H1 (cell line): ENCODE measurements at regions not wholly inside any gene's neighbourhood (a gene's known extent, or its start where the extent isn't known, plus 50 kb on each side); places are given as distances from the start of the nearest gene placed in this dataset.

Source experiments
- CTCF ChIA-PET: fragments of 300-600 bp; sonication (Branson Sonifier 250); formaldehyde crosslinking; loops from one replicate; lab custom pipeline; 2021; ENCODE audit not compliant: partially characterized antibody; lab: Charles Lee
- POLR2A ChIA-PET: fragments of 300-600 bp; sonication (Branson Sonifier 250); formaldehyde crosslinking; loops from one replicate; lab custom pipeline; 2021; ENCODE audit warnings: inconsistent platforms; ENCODE audit not compliant: partially characterized antibody; lab: Charles Lee
- DNase-seq, 2 experiments: peaks; one replicate each; pipeline versions ENCODE4 v3.0.0 to v3.0.0-alpha.2; 2010 to 2022; ENCODE audit warnings: low spot score in 2 of 2, low read depth in 1 of 2, mixed read lengths in 1 of 2
- FAIRE-seq: peaks from 2 replicates; lab custom pipeline; 2011; peaks lifted over from hg19 to GRCh38; lab: Jason Lieb, UNC
- H2AFZ ChIP-seq: 2 replicates; pipeline ENCODE4 v1.8.1; 2012; ENCODE audit warnings: low read length, inconsistent platforms
- H2AK5ac ChIP-seq: 2 replicates; pipeline ENCODE4 v1.6.1; 2013; ENCODE audit warnings: low read depth, low read length
- H2BK120ac ChIP-seq: replicated peaks from 2 replicates; pipeline ENCODE3; 2013; ENCODE audit warnings: low read depth, low read length, inconsistent platforms
- H2BK12ac ChIP-seq: 2 replicates; pipeline ENCODE4 v1.6.1; 2013; ENCODE audit warnings: low read depth, low read length
- H2BK15ac ChIP-seq: 2 replicates; pipeline ENCODE4 v1.6.1; 2013; ENCODE audit warnings: low read length
- H2BK20ac ChIP-seq: 2 replicates; pipeline ENCODE4 v1.6.1; 2013; ENCODE audit warnings: low read length
- H2BK5ac ChIP-seq: 2 replicates; pipeline ENCODE4 v1.6.1; 2013; ENCODE audit warnings: low read depth, low read length
- H3K14ac ChIP-seq: 2 replicates; pipeline ENCODE4 v1.6.1; 2013; ENCODE audit warnings: inconsistent platforms; ENCODE audit not compliant: insufficient read length
- H3K18ac ChIP-seq: 2 replicates; pipeline ENCODE4 v1.6.1; 2013; ENCODE audit warnings: low read length; ENCODE audit errors: extremely low read depth
- H3K23ac ChIP-seq: 2 replicates; pipeline ENCODE4 v1.6.1; 2013; ENCODE audit warnings: inconsistent platforms; ENCODE audit not compliant: insufficient read length
- H3K23me2 ChIP-seq: 2 replicates; pipeline ENCODE4 v1.6.1; 2013; ENCODE audit warnings: low read depth, low read length
- H3K27ac ChIP-seq: 2 replicates; pipeline ENCODE4 v1.6.1; 2011; ENCODE audit warnings: low read depth, low read length, inconsistent platforms
- H3K27me3 ChIP-seq, 4 experiments: replicated peaks in 1 of 4; 1 replicate in 1 of 4; 2 replicates in 3 of 4; pipeline versions ENCODE4 v1.6.1 to v1.8.1; 2011 to 2013; ENCODE audit warnings: low read length in 3 of 4, mild to moderate bottlenecking in 3 of 4, inconsistent platforms in 2 of 4, mixed read lengths in 2 of 4, moderate library complexity in 1 of 4; ENCODE audit not compliant: control insufficient read depth in 3 of 4, insufficient read depth in 3 of 4; ENCODE audit errors: extremely low read depth in 1 of 4
- H3K36me3 ChIP-seq, 4 experiments: 2 replicates each; pipeline versions ENCODE4 v1.6.1 to v1.8.1; 2011 to 2013; ENCODE audit warnings: mild to moderate bottlenecking in 4 of 4, low read length in 3 of 4, moderate library complexity in 2 of 4, control low read depth in 1 of 4, inconsistent platforms in 1 of 4; ENCODE audit not compliant: insufficient read depth in 4 of 4, control insufficient read depth in 2 of 4
- H3K4ac ChIP-seq: replicated peaks from 2 replicates; pipeline ENCODE3; 2013; ENCODE audit warnings: low read length, low read depth, mixed read lengths, inconsistent platforms; ENCODE audit not compliant: insufficient read length
- H3K4me1 ChIP-seq, 4 experiments: replicated peaks in 1 of 4; 1 replicate in 1 of 4; 2 replicates in 3 of 4; pipeline versions ENCODE4 v1.6.1 to v1.8.1; 2011 to 2013; ENCODE audit warnings: low read length in 3 of 4, inconsistent platforms in 2 of 4, mixed read lengths in 1 of 4; ENCODE audit not compliant: insufficient read depth in 4 of 4, control insufficient read depth in 3 of 4
- H3K4me2 ChIP-seq, 2 experiments: 2 replicates each; pipeline versions ENCODE4 v1.6.1 to v1.8.1; 2011 to 2013; ENCODE audit warnings: low read depth in 2 of 2, low read length in 2 of 2, control low read depth in 1 of 2, inconsistent platforms in 1 of 2, mild to moderate bottlenecking in 1 of 2; ENCODE audit not compliant: insufficient read depth in 1 of 2
- H3K4me3 ChIP-seq, 4 experiments: fragments of 200-600, 300-600 bp in 1 of 4; sonication (generic), shearing (Covaris generic), sonication (Bioruptor Twin) in 1 of 4; 2 replicates each; pipeline versions ENCODE4 v1.5.1 to v1.8.1; 2011 to 2016; ENCODE audit warnings: low read length in 4 of 4, low read depth in 3 of 4, control low read depth in 2 of 4, inconsistent platforms in 2 of 4, mild to moderate bottlenecking in 2 of 4, mixed read lengths in 1 of 4, moderate library complexity in 1 of 4; ENCODE audit not compliant: insufficient read depth in 2 of 4; ENCODE audit errors: extremely low read depth in 1 of 4
- H3K56ac ChIP-seq: replicated peaks from 2 replicates; pipeline ENCODE3; 2013; ENCODE audit warnings: low read depth, mild to moderate bottlenecking, mixed read lengths, low read length, inconsistent platforms; ENCODE audit not compliant: insufficient read length
- H3K79me1 ChIP-seq: 2 replicates; pipeline ENCODE4 v1.6.1; 2013; ENCODE audit warnings: low read depth, low read length, control low read depth
- H3K79me2 ChIP-seq, 2 experiments: 2 replicates each; pipeline versions ENCODE4 v1.6.1 to v1.8.1; 2012 to 2013; ENCODE audit warnings: low read length in 2 of 2, mild to moderate bottlenecking in 2 of 2, inconsistent platforms in 1 of 2; ENCODE audit not compliant: insufficient read depth in 2 of 2, control insufficient read depth in 1 of 2
- H3K9ac ChIP-seq, 4 experiments: replicated peaks in 1 of 4; 1 replicate in 1 of 4; 2 replicates in 3 of 4; pipeline versions ENCODE4 v1.6.1 to v1.8.1; 2011 to 2013; ENCODE audit warnings: low read depth in 3 of 4, low read length in 3 of 4, control low read depth in 2 of 4, mild to moderate bottlenecking in 2 of 4, moderate library complexity in 2 of 4, inconsistent platforms in 1 of 4; ENCODE audit errors: extremely low read depth in 1 of 4
- H3K9me3 ChIP-seq, 2 experiments: 2 replicates each; pipeline versions ENCODE4 v1.6.1 to v1.8.1; 2012 to 2013; ENCODE audit warnings: mild to moderate bottlenecking in 2 of 2, moderate library complexity in 2 of 2, control low read depth in 1 of 2, inconsistent platforms in 1 of 2, low read depth in 1 of 2, low read length in 1 of 2, mixed read lengths in 1 of 2; ENCODE audit not compliant: insufficient read depth in 2 of 2
- H4K20me1 ChIP-seq, 2 experiments: replicated peaks in 1 of 2; 2 replicates each; pipeline versions ENCODE3 to v1.8.1; 2011 to 2013; ENCODE audit warnings: inconsistent platforms in 2 of 2, low read length in 2 of 2, mild to moderate bottlenecking in 1 of 2; ENCODE audit not compliant: insufficient read depth in 2 of 2, control insufficient read depth in 1 of 2
- H4K5ac ChIP-seq: 2 replicates; pipeline ENCODE4 v1.6.1; 2013; ENCODE audit warnings: low read length, low read depth, mixed read lengths, inconsistent platforms; ENCODE audit not compliant: insufficient read length
- H4K8ac ChIP-seq: 2 replicates; pipeline ENCODE4 v1.8.0; 2013; ENCODE audit warnings: mild to moderate bottlenecking, moderate library complexity, low read length, inconsistent platforms; ENCODE audit not compliant: insufficient read depth; ENCODE audit errors: extremely low read depth
- H4K91ac ChIP-seq: replicated peaks from 2 replicates; pipeline ENCODE3; 2013; ENCODE audit warnings: low read length, mixed read lengths, inconsistent platforms; ENCODE audit not compliant: insufficient read length
- ATF3 ChIP-seq: IDR thresholded peaks from 2 replicates; pipeline ENCODE4 v1.6.1; 2011; ENCODE audit warnings: low read depth, mild to moderate bottlenecking, low read length; ENCODE audit not compliant: insufficient read depth
- BRCA1 ChIP-seq: IDR thresholded peaks from 2 replicates; pipeline ENCODE4 v1.6.1; 2012; ENCODE audit warnings: low read depth, low read length, improper control_type of control experiment
- CHD1 ChIP-seq: IDR thresholded peaks from 2 replicates; pipeline ENCODE4 v1.6.1; 2012; ENCODE audit warnings: low read depth, low read length, improper control_type of control experiment
- CHD2 ChIP-seq: IDR thresholded peaks from 2 replicates; pipeline ENCODE4 v1.6.1; 2012; ENCODE audit warnings: low read length, improper control_type of control experiment
- GTF2F1 ChIP-seq: IDR thresholded peaks from 2 replicates; pipeline ENCODE4 v1.6.1; 2012; ENCODE audit warnings: low read depth, low read length, improper control_type of control experiment, borderline replicate concordance
- MAFK ChIP-seq: IDR thresholded peaks from 2 replicates; pipeline ENCODE4 v1.6.1; 2012; ENCODE audit warnings: low read depth, mild to moderate bottlenecking, improper control_type of control experiment, low read length
- SIRT6 ChIP-seq: IDR thresholded peaks from one replicate; pipeline ENCODE4 v1.7.1; 2012; ENCODE audit warnings: low read length, inconsistent platforms
- SP2 ChIP-seq: IDR thresholded peaks from 2 replicates; pipeline ENCODE4 v1.6.1; 2012; ENCODE audit warnings: mild to moderate bottlenecking, low read length, inconsistent platforms
- TAF1 ChIP-seq: IDR thresholded peaks from 2 replicates; pipeline ENCODE4 v1.6.1; 2011; ENCODE audit warnings: mild to moderate bottlenecking, low read depth, low read length
- TAF7 ChIP-seq: optimal IDR thresholded peaks from 2 replicates; pipeline ENCODE3; 2011; ENCODE audit warnings: low read depth, mild to moderate bottlenecking, inconsistent platforms, low read length, moderate library complexity, borderline replicate concordance
- USF2 ChIP-seq: IDR thresholded peaks from 2 replicates; pipeline ENCODE4 v1.6.1; 2011; ENCODE audit warnings: low read length, improper control_type of control experiment
- YY1 ChIP-seq: IDR thresholded peaks from 2 replicates; pipeline ENCODE4 v1.6.1; 2011; ENCODE audit warnings: low read depth, mild to moderate bottlenecking, low read length
- WGBS, 2 experiments: shearing (Covaris generic) in 1 of 2; methylation state at CpG; one replicate each; pipeline versions ENCODE4 v1.1.6 to v1.1.7; 2013 to 2015; ENCODE audit warnings: low lambda C conversion rate in 2 of 2, mixed read lengths in 2 of 2, inconsistent platforms in 1 of 2, low coverage in 1 of 2, missing lambda C conversion rate in 1 of 2; ENCODE audit not compliant: insufficient replicate concordance in 2 of 2, insufficient coverage in 1 of 2, insufficient read length in 1 of 2; ENCODE audit errors: extremely low coverage in 1 of 2, missing lambda C conversion rate in 1 of 2; 5-methylcytosine and 5-hydroxymethylcytosine counted together

DNA sequence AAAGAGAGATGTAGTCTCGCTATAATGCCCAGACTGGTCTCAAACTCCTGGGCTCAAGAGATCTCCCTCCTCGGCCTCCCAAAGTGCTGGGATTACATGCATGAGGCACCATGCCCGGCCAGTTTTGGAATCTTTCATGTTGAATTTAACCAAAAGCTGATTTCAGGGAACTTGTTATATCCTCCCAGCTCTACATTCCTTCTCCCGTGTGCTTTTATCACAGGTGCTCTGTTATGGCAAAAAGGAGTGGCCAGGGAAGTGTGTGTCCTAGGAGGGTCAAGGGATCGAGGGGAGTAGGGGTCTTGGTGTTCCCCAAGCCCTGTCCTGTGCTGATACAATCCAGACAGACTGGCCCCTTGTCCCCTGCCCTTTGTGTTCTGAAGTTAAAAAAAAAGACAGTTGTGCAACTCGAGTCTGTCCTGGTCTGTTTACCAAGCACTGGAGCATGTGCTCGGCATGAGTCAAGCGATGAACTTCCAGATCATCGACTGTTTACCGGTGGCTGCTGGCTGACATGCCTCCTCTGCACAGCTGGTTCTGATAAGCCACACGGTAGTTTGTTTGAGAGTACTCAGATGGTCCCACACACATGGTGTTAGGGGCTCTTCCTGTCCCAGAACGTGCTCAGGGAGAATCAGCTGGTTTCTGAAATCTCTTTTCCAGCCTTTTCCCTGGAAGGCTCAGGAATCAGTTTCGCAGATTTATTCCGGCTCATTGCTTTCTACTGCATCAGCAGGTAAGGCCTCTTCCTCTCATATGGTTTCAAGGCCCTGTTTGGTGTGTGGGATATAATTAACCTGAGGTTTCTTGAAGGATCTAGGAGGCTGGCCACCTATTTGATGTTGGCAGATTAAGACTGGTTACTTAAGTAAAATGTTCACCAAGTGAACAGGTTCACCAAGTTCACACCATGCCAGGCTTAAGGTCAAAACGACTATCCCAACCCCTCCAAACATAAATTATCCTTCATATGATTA, 52.6 kb upstream of the NAA20 start:
- Histone ChIP-seq H3K79me2 (no peaks in the 10 kb centered on the region), H2AFZ (no peak overlapping the region), H3K4ac (no peak overlapping the region), H3K79me1 (no peaks in the 10 kb centered on the region), H2BK5ac (no peak overlapping the region), H3K23ac (no peak overlapping the region), H3K23me2 (no peaks in the 10 kb centered on the region), H3K27me3 (no peaks in the 10 kb centered on the region), H2AK5ac (no peak overlapping the region), H3K9ac (no peak overlapping the region), H2BK120ac (no peak overlapping the region), H3K18ac (no peak overlapping the region), H3K4me2 (no peak overlapping the region), H3K36me3 (no peaks in the 10 kb centered on the region), H3K56ac (no peak overlapping the region), H2BK20ac (no peak overlapping the region), H4K20me1 (no peaks in the 10 kb centered on the region), H3K27ac (no peak overlapping the region), H4K91ac (no peak overlapping the region), H3K14ac (no peak overlapping the region), H3K4me3 (no peak overlapping the region), H2BK15ac (no peak overlapping the region), H3K4me1 (peaks cover 0 to 14% (median 2%) of the 10 kb centered on the region in 4 experiments; a peak in 4 of 7 replicates), H3K9me3 (no peaks in the 10 kb centered on the region), H2BK12ac (no peak overlapping the region), H4K5ac (no peak overlapping the region), H4K8ac (no peak overlapping the region)
- POLR2A ChIA-PET = no interaction called here
- FAIRE-seq = no peak
- DNase-seq = no peak
- WGBS, 2 experiments = 87% methylated on average over 15 of the region's 15 CpGs; no CpG with 5 or more reads in 1 of the 2 experiments
- CTCF ChIA-PET = interaction anchor here (2.0 kb wide), 1 partner anchor 13 kb away, joined by 4 read pairs; no protein-coding TSS in a partner anchor
- TF ChIP-seq SP2 (no peak), BRCA1 (no peak), CHD2 (no peak), ATF3 (no peak), TAF7 (no peak), YY1 (no peak), CHD1 (no peak), TAF1 (no peak), MAFK (no peak), USF2 (no peak), GTF2F1 (no peak), SIRT6 (no peak)
